ENCODE measurements at regions not wholly inside any gene's neighbourhood (a gene's known extent, or its start where the extent isn't known, plus 50 kb on each side); places are given as distances from the start of the nearest gene placed in this dataset.

DNA sequence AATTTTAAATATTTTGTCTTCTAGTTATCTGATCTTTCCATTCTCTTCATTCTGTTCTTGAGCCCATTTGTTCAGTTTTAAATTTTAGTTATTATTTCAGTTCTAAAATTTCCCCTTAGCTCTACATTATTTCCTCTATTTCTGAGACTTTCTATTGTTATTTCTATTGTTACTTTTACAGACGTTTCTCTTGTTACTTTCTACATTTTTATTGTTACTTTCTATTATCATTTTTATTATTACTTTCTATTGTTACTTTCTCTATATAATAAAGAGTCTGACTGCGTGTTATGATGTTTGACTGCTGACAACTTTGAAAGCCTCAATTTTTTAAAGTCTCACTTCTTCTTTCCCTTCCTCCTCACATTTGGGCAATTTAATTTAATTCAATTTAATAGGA lies 915.7 kb upstream of the PCDH20 start:
- DNase-seq (ENCODE audit: low spot score), result no peak
- no peak for ATAC-seq (ENCODE audit: low FRiP score)
- TF ChIP-seq CTCF (IDR thresholded peaks at IDR 0.05), result no peak

DNA sequence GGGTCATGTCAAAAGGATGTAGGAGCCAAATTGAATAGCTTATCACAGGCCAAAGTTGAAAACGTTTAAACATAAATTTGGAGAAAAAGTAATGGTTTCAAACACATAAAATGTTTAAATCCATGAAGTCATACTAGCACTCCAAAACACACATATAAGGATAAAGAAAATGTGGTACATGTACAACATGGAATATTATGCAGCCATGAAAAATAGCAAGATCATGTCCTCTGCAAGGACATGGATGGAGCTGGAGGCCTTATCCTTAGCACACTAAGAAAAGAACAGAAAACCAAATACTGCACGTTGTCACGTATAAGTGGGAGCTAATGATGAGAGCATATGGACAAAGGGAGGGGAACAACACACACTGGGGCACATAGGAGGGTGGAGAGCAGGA lies 911.7 kb upstream of the PCDH20 start:
- no peak for DNase-seq (ENCODE audit: low spot score)
- no peak for ATAC-seq (ENCODE audit: low FRiP score)
- TF ChIP-seq CTCF (IDR thresholded peaks at IDR 0.05), result no peak

GRCh38 chr13:62324842-62325241 lies 909.2 kb upstream of the PCDH20 start:
- no peak for TF ChIP-seq CTCF (IDR thresholded peaks at IDR 0.05)
- DNase-seq (ENCODE audit: low spot score) (no peak), ATAC-seq (ENCODE audit: low FRiP score) (no peak)

DNA sequence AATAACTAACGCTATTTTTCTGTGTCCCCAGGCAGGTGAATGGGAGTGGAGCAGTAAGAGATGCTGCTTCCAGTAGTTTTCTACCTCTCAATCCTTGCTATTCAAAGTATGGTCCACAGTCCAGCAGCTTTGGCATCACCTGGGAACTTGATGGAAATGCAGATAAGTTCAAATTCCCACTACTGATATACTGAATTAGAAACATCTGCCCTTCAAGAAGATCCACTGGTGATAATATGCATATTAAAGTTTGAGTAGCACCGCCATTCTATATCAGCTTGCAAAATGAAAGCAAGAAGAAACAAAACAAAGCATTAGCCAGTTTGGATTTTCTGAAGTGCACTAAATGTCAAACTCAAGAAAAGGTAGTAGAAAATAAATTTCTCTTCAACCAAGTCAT lies 906.2 kb upstream of the PCDH20 start:
- DNase-seq (ENCODE audit: low spot score), result no peak
- no peak for ATAC-seq (ENCODE audit: low FRiP score)
- no peak for TF ChIP-seq CTCF (IDR thresholded peaks at IDR 0.05)

DNA sequence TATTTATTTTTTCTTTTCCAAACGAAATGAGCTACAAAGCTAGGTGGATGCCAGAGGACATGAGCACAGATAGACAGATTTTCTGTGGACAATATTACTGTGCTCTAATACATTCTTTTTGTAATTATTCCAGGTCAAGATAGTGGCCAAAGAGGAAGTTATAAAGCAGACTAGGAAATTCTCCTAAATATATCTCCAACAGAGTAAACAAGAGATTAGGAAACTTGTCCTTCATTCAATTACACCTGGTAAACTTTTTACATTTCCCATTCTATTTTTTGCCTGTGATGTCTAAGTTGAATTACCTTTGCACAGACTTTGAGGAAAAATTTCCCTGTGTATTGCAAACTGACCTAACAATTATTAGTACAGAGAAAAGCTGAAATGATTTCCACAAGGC lies 905.5 kb upstream of the PCDH20 start:
- DNase-seq (ENCODE audit: low spot score) (no peak), ATAC-seq (ENCODE audit: low FRiP score) (no peak)
- TF ChIP-seq CTCF (IDR thresholded peaks at IDR 0.05), result no peak

GRCh38 chr13:62320129-62321108 lies 904.8 kb upstream of the PCDH20 start:
- no peak for ATAC-seq (ENCODE audit: low FRiP score)

More at GRCh38 chr13:62320129-62321108, 904.8 kb upstream of the PCDH20 start:
- TF ChIP-seq CTCF (IDR thresholded peaks at IDR 0.05), result no peak
- no peak for DNase-seq (ENCODE audit: low spot score)

Data from omental fat pad (tissue), 3 donors.